NCI-H526 (cell line): ENCODE measurements at regions not wholly inside any gene's neighbourhood (a gene's known extent, or its start where the extent isn't known, plus 50 kb on each side); places are given as distances from the start of the nearest gene placed in this dataset.

Experiments used
- DNase-seq, 2 experiments: peaks; one replicate each; lab custom pipeline; 2025; lab: John Stamatoyannopoulos, UW

GRCh38 chr2:71839826-71840225 is 307.8 kb downstream of the CYP26B1 start:
- no peak for DNase-seq

- DNase-seq, result no peak
These were observed 312.9 kb downstream of the CYP26B1 start for GRCh38 chr2:71834796-71835195.

- DNase-seq, result no peak
These were observed 313.7 kb downstream of the CYP26B1 start for GRCh38 chr2:71833855-71834560.

GRCh38 chr2:71833272-71833671 is 314.4 kb downstream of the CYP26B1 start:
- no peak for DNase-seq

- no peak for DNase-seq
These were observed 314.8 kb downstream of the CYP26B1 start for GRCh38 chr2:71832844-71833243.

- DNase-seq, result no peak
These were observed 315.3 kb downstream of the CYP26B1 start for GRCh38 chr2:71832388-71832787.

- DNase-seq, result no peak
These were observed 316.5 kb downstream of the CYP26B1 start for GRCh38 chr2:71831193-71831577.

- no peak for DNase-seq
These were observed 317.0 kb downstream of the CYP26B1 start for GRCh38 chr2:71830497-71831192.

GRCh38 chr2:71829008-71829407 is 318.7 kb downstream of the CYP26B1 start:
- DNase-seq, result no peak

- no peak for DNase-seq
These were observed 319.7 kb downstream of the CYP26B1 start for GRCh38 chr2:71827973-71828372.

- DNase-seq, result no peak
These were observed 320.1 kb downstream of the CYP26B1 start for GRCh38 chr2:71827524-71827901.

GRCh38 chr2:71826826-71827523 is 320.7 kb downstream of the CYP26B1 start:
- no peak for DNase-seq

- no peak for DNase-seq
These were observed 321.4 kb downstream of the CYP26B1 start for GRCh38 chr2:71826299-71826698.

GRCh38 chr2:71824436-71824835 is 323.2 kb downstream of the CYP26B1 start:
- DNase-seq, result no peak

GRCh38 chr2:71823526-71823925 is 324.1 kb downstream of the CYP26B1 start:
- DNase-seq, result no peak

- no peak for DNase-seq
These were observed 325.2 kb downstream of the CYP26B1 start for GRCh38 chr2:71822463-71822862.

GRCh38 chr2:71821856-71822255 is 325.8 kb downstream of the CYP26B1 start:
- DNase-seq, result no peak

- DNase-seq, result no peak
These were observed 330.8 kb downstream of the CYP26B1 start for GRCh38 chr2:71816815-71817214.

GRCh38 chr2:71815701-71816474 is 331.8 kb downstream of the CYP26B1 start:
- DNase-seq, result no peak

GRCh38 chr2:71814885-71815284 is 332.8 kb downstream of the CYP26B1 start:
- DNase-seq, result no peak

- DNase-seq, result no peak
These were observed 333.7 kb downstream of the CYP26B1 start for GRCh38 chr2:71813807-71814470.

- DNase-seq, result no peak
These were observed 334.3 kb downstream of the CYP26B1 start for GRCh38 chr2:71813315-71813714.
